Stomach (tissue), 8 donors: ENCODE measurements at regions not wholly inside any gene's neighbourhood (a gene's known extent, or its start where the extent isn't known, plus 50 kb on each side); places are given as distances from the start of the nearest gene placed in this dataset.

Experiments
- DNase-seq, 2 donors: peaks; one replicate each; pipeline versions ENCODE4 v3.0.0 to v3.0.0-alpha.2; 2013 to 2019
- H3K27ac ChIP-seq, 5 donors: fragments of 200-600 bp in 4 of 5; sonication (generic) in 4 of 5; one replicate each; pipeline ENCODE4 v1.5.1; 2013 to 2019; ENCODE audit warnings: mild to moderate bottlenecking in 1 of 5, moderate library complexity in 1 of 5
- H3K27me3 ChIP-seq, 3 donors: fragments of 200-600 bp; sonication (generic); one replicate each; pipeline ENCODE4 v1.5.1; 2017 to 2019; ENCODE audit warnings: mixed run types in 1 of 3
- H3K36me3 ChIP-seq, 4 donors: fragments of 200-600 bp; sonication (generic); 1 replicate in 3 of 4; 2 replicates in 1 of 4; pipeline ENCODE4 v1.5.1; 2016 to 2019
- H3K4me1 ChIP-seq, 4 donors: fragments of 200-600 bp; sonication (generic); one replicate each; pipeline ENCODE4 v1.5.1; 2016 to 2019
- H3K4me3 ChIP-seq, 4 donors: fragments of 200-600 bp; sonication (generic) in 3 of 4; one replicate each; pipeline ENCODE4 v1.5.1; 2016 to 2019; ENCODE audit warnings: mild to moderate bottlenecking in 1 of 4
- H3K9me3 ChIP-seq, 4 donors: fragments of 200-600 bp; sonication (generic); one replicate each; pipeline ENCODE4 v1.5.1; 2016 to 2019
- CTCF ChIP-seq, 7 experiments: fragments of 450-650 bp in 4 of 7; fragments of 200-600 bp in 3 of 7; sonication (generic) in 3 of 7; IDR thresholded peaks; one replicate each; pipeline ENCODE4 v1.5.1; 2016 to 2019; ENCODE audit warnings: antibody characterized with exemption in 7 of 7, control low read depth in 2 of 7, mild to moderate bottlenecking in 1 of 7
- EP300 ChIP-seq: sonication (generic); formaldehyde crosslinking; IDR thresholded peaks from one replicate; pipeline ENCODE4 v1.6.1; 2017; ENCODE audit warnings: antibody characterized with exemption
- POLR2A ChIP-seq, 4 donors: fragments of 450-650 bp; IDR thresholded peaks; one replicate each; pipeline ENCODE4 v1.6.1; 2016; ENCODE audit warnings: antibody characterized with exemption in 4 of 4, control low read depth in 2 of 4, mild to moderate bottlenecking in 1 of 4, moderate library complexity in 1 of 4
- POLR2AphosphoS5 ChIP-seq, 3 donors: sonication (generic); formaldehyde crosslinking; IDR thresholded peaks; one replicate each; pipeline ENCODE4 v1.6.1; 2016; ENCODE audit warnings: antibody characterized with exemption in 3 of 3
- WGBS, 5 donors: extraction: QIAGEN DNeasy Blood & Tissue Kit in 3 of 5; methylation state at CpG; one replicate each; pipeline versions ENCODE4 v1.1.5 to v1.1.7; 2013 to 2018; 5-methylcytosine and 5-hydroxymethylcytosine counted together
- intact Hi-C: fragments of 100-400 bp; cut with DNase I; formaldehyde crosslinking; loops from one replicate; pipeline ENCODE4 v1.15.1; 2023; ENCODE audit warnings: low total_unique reads
- donor health status: healthy with polysubstance abuse.
- donor health status: Bipolar disorder and iron deficiency.
- donor health status: healthy.

- TF ChIP-seq POLR2AphosphoS5 (IDR thresholded peaks at IDR 0.05), result no peak
- no peak for TF ChIP-seq EP300
- TF ChIP-seq POLR2A (IDR thresholded peaks at IDR 0.05), result no peak
- TF ChIP-seq CTCF (IDR thresholded peaks at IDR 0.05), result no peak
- no peaks in the 10 kb centered on the region for H3K4me1 ChIP-seq
- DNase-seq, result no peak
- H3K9me3 ChIP-seq, result no peaks in the 10 kb centered on the region
- 76 to 80% (median 79%) methylated on average over 7 of the region's 7 CpGs for WGBS, 5 donors
- H3K27me3 ChIP-seq, result no peaks in the 10 kb centered on the region
- H3K4me3 ChIP-seq, result no peak overlapping the region
- no peak overlapping the region for H3K27ac ChIP-seq
- no peaks in the 10 kb centered on the region for H3K36me3 ChIP-seq
- intact Hi-C loops, result no loop called here
These were observed 164.3 kb downstream of the ENC1 start for GRCh38 chr5:74476046-74476818.

- H3K4me1 ChIP-seq, result no peaks in the 10 kb centered on the region
- WGBS, 5 donors, result 50 to 73% (median 62%) methylated on average over 2 of the region's 2 CpGs
- intact Hi-C loops, result no loop called here
- no peak overlapping the region for H3K4me3 ChIP-seq
- no peaks in the 10 kb centered on the region for H3K36me3 ChIP-seq
- H3K27ac ChIP-seq, result no peak overlapping the region
- no peaks in the 10 kb centered on the region for H3K27me3 ChIP-seq
- no peaks in the 10 kb centered on the region for H3K9me3 ChIP-seq
- TF ChIP-seq EP300, result no peak
- no peak for TF ChIP-seq POLR2AphosphoS5 (IDR thresholded peaks at IDR 0.05)
- TF ChIP-seq CTCF (IDR thresholded peaks at IDR 0.05), result no peak
- no peak for TF ChIP-seq POLR2A (IDR thresholded peaks at IDR 0.05)
- DNase-seq, result no peak
These were observed 168.7 kb downstream of the ENC1 start for GRCh38 chr5:74471875-74472274.

GRCh38 chr5:74469234-74469994 is 171.1 kb downstream of the ENC1 start:
- H3K27ac ChIP-seq, result no peak overlapping the region
- no peaks in the 10 kb centered on the region for H3K36me3 ChIP-seq
- 77 to 85% (median 82%) methylated on average over 8 of the region's 8 CpGs for WGBS, 5 donors
- DNase-seq, result no peak
- H3K4me1 ChIP-seq, result no peaks in the 10 kb centered on the region
- intact Hi-C loops, result no loop called here
- no peak overlapping the region for H3K4me3 ChIP-seq
- H3K27me3 ChIP-seq, result no peaks in the 10 kb centered on the region
- TF ChIP-seq POLR2A (IDR thresholded peaks at IDR 0.05) (no peak), POLR2AphosphoS5 (IDR thresholded peaks at IDR 0.05) (no peak), CTCF (IDR thresholded peaks at IDR 0.05) (no peak), EP300 (no peak)
- no peaks in the 10 kb centered on the region for H3K9me3 ChIP-seq

GRCh38 chr5:74468421-74468820 is 172.1 kb downstream of the ENC1 start:
- TF ChIP-seq POLR2A (IDR thresholded peaks at IDR 0.05) (no peak), CTCF (IDR thresholded peaks at IDR 0.05) (no peak), POLR2AphosphoS5 (IDR thresholded peaks at IDR 0.05) (no peak), EP300 (no peak)
- Histone ChIP-seq H3K27me3 (no peaks in the 10 kb centered on the region), H3K27ac (no peak overlapping the region), H3K36me3 (no peaks in the 10 kb centered on the region), H3K4me1 (no peaks in the 10 kb centered on the region), H3K9me3 (no peaks in the 10 kb centered on the region), H3K4me3 (no peak overlapping the region)
- 93 to 100% (median 96%) methylated on average over 5 of the region's 5 CpGs for WGBS, 5 donors
- intact Hi-C loops, result no loop called here
- no peak for DNase-seq
